ENCODE measurements at regions not wholly inside any gene's neighbourhood (a gene's known extent, or its start where the extent isn't known, plus 50 kb on each side); places are given as distances from the start of the nearest gene placed in this dataset.

- TF ChIP-seq CTCF (IDR thresholded peaks at IDR 0.05 in 8 of 11, conservative IDR thresholded peaks at IDR 0.05 in 3 of 11) (no peak), POLR2A (IDR thresholded peaks at IDR 0.05) (no peak), POLR2AphosphoS5 (IDR thresholded peaks at IDR 0.05) (no peak)
Observed at GRCh38 chr13:26471807-26472206, 85.7 kb upstream of the WASF3 start.
